SK-N-SH treated with all-trans-retinoic acid at 6 μM for 48 hours (cell line): ENCODE measurements at regions not wholly inside any gene's neighbourhood (a gene's known extent, or its start where the extent isn't known, plus 50 kb on each side); places are given as distances from the start of the nearest gene placed in this dataset.

Experiments used
- ZNF70 ChIP-seq: fragments of 450-650 bp; formaldehyde crosslinking; IDR thresholded peaks from 2 replicates; pipeline ENCODE4 v1.5.0; 2020; ENCODE audit warnings: mild to moderate bottlenecking, moderate library complexity
- ZNF8 ChIP-seq: fragments of 450-650 bp; formaldehyde crosslinking; IDR thresholded peaks from 2 replicates; pipeline ENCODE4 v1.5.0; 2020; ENCODE audit warnings: mild to moderate bottlenecking, moderate library complexity

DNA sequence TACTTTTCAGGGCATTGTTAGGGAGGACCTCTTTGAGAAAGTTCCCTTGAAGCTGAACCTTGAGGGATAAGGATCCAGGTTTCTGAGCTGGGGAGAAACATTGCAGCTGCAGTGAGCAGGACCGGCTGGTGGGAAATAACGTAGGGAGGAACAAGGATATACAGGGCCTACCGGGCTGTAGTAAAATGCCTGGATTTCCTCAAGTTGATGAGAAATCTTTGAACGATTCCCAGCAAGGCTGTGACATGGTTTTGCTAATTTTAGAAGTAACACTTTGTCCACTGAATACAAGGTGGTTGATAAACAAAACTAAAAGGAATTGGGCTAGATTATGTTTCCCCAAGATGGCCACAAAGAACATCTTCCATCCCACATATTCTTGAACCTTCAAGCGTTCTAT is 137.0 kb upstream of the AGBL1 start:
- TF ChIP-seq ZNF8 (CRISPR knock-in tag), result no peak
- TF ChIP-seq ZNF70 (CRISPR knock-in tag), result no peak
